Activated naive CD8-positive, alpha-beta T cell treated with anti-CD3 and anti-CD28 coated beads, Interleukin-2, amount 10 ng/mL, durations not matched to agents 7 days and 5 days (primary cell): ENCODE measurements at regions not wholly inside any gene's neighbourhood (a gene's known extent, or its start where the extent isn't known, plus 50 kb on each side); places are given as distances from the start of the nearest gene placed in this dataset.

Source experiments
- ATAC-seq: fragments of 150-1000 bp; cut with Tn5 transposase; one replicate; pipeline ENCODE4 v1.10.0; 2021; ENCODE audit warnings: low read depth, moderate library complexity
- POLR2A ChIA-PET: fragments of 350-600 bp; sonication (Branson Sonifier 250); formaldehyde crosslinking; loops from one replicate; lab custom pipeline; 2021; ENCODE audit warnings: antibody characterized with exemption; lab: Charles Lee
- DNase-seq: peaks from one replicate; pipeline ENCODE4 v3.0.0; 2021
- H3K27ac Mint-ChIP-seq: one replicate; pipeline ENCODE4 v1.8.0; 2022; ENCODE audit warnings: mild to moderate bottlenecking, mixed read lengths
- H3K27me3 Mint-ChIP-seq: one replicate; pipeline ENCODE4 v1.8.0; 2022; ENCODE audit warnings: mild to moderate bottlenecking, moderate library complexity, mixed read lengths
- H3K36me3 Mint-ChIP-seq: one replicate; pipeline ENCODE4 v1.8.0; 2021; ENCODE audit warnings: mild to moderate bottlenecking, mixed read lengths
- H3K4me1 Mint-ChIP-seq: one replicate; pipeline ENCODE4 v1.8.0; 2021; ENCODE audit warnings: mixed read lengths
- H3K4me3 Mint-ChIP-seq: one replicate; pipeline ENCODE4 v1.8.0; 2022; ENCODE audit warnings: mild to moderate bottlenecking, moderate library complexity, mixed read lengths
- H3K9me3 Mint-ChIP-seq: one replicate; pipeline ENCODE4 v1.8.0; 2021; ENCODE audit warnings: mixed read lengths

- Mint-ChIP-seq H3K9me3 (no peaks in the 10 kb centered on the region), H3K36me3 (no peaks in the 10 kb centered on the region), H3K27me3 (peaks cover 3% of the 10 kb centered on the region), H3K27ac (no peak overlapping the region), H3K4me3 (no peak overlapping the region), H3K4me1 (no peaks in the 10 kb centered on the region)
- ATAC-seq (no peak), DNase-seq (no peak)
- POLR2A ChIA-PET = no interaction called here
Measured at GRCh38 chr11:113540416-113541330, 65.5 kb upstream of the DRD2 start.

DNA sequence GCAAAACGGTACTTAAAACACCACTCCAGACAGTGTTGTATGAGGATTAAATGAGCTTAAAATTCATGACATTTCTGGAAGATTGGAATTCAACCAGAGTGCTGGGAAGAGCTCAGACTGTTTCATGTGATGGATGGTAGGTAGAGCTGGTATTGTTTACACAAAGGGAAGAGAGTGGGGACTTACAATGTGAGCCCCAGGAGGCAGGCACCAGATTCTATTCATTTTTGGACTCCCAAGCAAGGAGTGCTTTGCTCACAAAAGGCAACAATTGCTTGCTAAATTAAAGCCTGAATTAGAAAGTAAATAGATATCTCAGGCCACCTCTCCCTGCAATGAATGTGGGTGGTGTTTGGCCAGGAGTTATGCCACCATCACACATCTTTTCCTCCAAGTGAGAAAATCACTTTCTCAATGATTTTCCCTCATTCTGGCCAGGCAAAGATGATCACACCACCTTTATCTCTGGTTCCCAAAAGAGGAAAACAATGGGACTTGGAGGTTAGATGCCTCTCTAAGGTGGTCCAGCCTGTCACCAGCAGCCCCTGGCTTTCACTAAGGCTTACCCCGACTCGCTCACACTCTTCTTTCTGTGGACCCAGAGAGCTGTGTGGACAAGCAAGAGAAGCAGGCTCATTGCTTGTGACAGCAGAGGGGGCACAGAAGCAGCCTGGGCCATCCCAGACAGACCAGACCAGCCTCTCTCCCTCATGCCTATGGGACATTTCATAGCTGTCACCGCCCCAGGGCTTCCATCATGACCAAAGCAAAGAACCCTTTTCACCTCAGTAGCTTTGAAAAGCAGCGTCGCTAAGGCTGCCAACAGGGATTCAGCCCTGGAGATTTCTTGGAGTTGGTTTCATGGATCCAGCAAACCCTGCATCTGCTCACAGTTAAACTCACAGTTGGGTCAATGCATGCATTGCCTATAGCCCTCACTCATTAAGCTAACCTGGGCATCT lies 63.5 kb upstream of the DRD2 start:
- H3K9me3 Mint-ChIP-seq = no peaks in the 10 kb centered on the region
- no peak overlapping the region for H3K27ac Mint-ChIP-seq
- POLR2A ChIA-PET = no interaction called here

GRCh38 chr11:113534625-113535024 lies 59.4 kb upstream of the DRD2 start:
- ATAC-seq (no peak), DNase-seq (no peak)
- H3K4me3 Mint-ChIP-seq = no peak overlapping the region
- H3K27ac Mint-ChIP-seq = no peak overlapping the region
- no peaks in the 10 kb centered on the region for H3K36me3 Mint-ChIP-seq
- H3K4me1 Mint-ChIP-seq = no peaks in the 10 kb centered on the region
- POLR2A ChIA-PET = no interaction called here
- H3K27me3 Mint-ChIP-seq = peaks cover 18% of the 10 kb centered on the region
- H3K9me3 Mint-ChIP-seq = no peaks in the 10 kb centered on the region

More for the DNA sequence above, 63.5 kb upstream of the DRD2 start:
- Mint-ChIP-seq H3K27me3 (peaks cover 6% of the 10 kb centered on the region), H3K4me1 (no peaks in the 10 kb centered on the region), H3K4me3 (no peak overlapping the region), H3K36me3 (no peaks in the 10 kb centered on the region)
- ATAC-seq = no peak
- no peak for DNase-seq

DNA sequence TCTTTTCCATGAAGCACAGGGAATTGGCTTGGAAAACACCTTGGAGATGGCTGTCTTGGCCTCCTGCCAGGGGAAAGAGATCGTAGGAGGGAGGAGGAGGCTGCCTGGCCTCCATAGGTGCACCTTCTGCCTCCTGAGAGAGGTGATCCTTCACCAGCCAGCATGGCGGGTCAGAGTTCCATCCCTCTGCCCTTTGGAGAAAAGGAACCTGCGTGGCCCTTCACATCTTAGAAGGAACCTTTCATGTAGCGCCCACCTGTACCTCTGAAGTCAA lies 58.2 kb upstream of the DRD2 start:
- H3K36me3 Mint-ChIP-seq = no peaks in the 10 kb centered on the region
- no peaks in the 10 kb centered on the region for H3K4me1 Mint-ChIP-seq
- POLR2A ChIA-PET = no interaction called here
- ATAC-seq (no peak), DNase-seq (no peak)
- peaks cover 18% of the 10 kb centered on the region for H3K27me3 Mint-ChIP-seq
- no peak overlapping the region for H3K4me3 Mint-ChIP-seq
- H3K9me3 Mint-ChIP-seq = no peaks in the 10 kb centered on the region
- no peak overlapping the region for H3K27ac Mint-ChIP-seq

GRCh38 chr11:113532697-113533424 lies 57.7 kb upstream of the DRD2 start:
- ATAC-seq = no peak

GRCh38 chr11:113531575-113532451 lies 56.6 kb upstream of the DRD2 start:
- no peaks in the 10 kb centered on the region for H3K36me3 Mint-ChIP-seq
- H3K4me3 Mint-ChIP-seq = no peak overlapping the region
- ATAC-seq = no peak
- no peaks in the 10 kb centered on the region for H3K4me1 Mint-ChIP-seq
- DNase-seq = no peak
- peaks cover 22% of the 10 kb centered on the region for H3K27me3 Mint-ChIP-seq
- H3K27ac Mint-ChIP-seq = no peak overlapping the region
- no peaks in the 10 kb centered on the region for H3K9me3 Mint-ChIP-seq
- POLR2A ChIA-PET = no interaction called here

More at GRCh38 chr11:113532697-113533424, 57.7 kb upstream of the DRD2 start:
- no peaks in the 10 kb centered on the region for H3K9me3 Mint-ChIP-seq
- no peak overlapping the region for H3K4me3 Mint-ChIP-seq
- H3K36me3 Mint-ChIP-seq = no peaks in the 10 kb centered on the region
- no peak overlapping the region for H3K27ac Mint-ChIP-seq
- no peaks in the 10 kb centered on the region for H3K4me1 Mint-ChIP-seq
- POLR2A ChIA-PET = no interaction called here
- peaks cover 18% of the 10 kb centered on the region for H3K27me3 Mint-ChIP-seq
- peak; percentile 53 for DNase-seq

GRCh38 chr11:113531083-113531482 lies 55.9 kb upstream of the DRD2 start:
- POLR2A ChIA-PET = no interaction called here
- no peaks in the 10 kb centered on the region for H3K36me3 Mint-ChIP-seq
- no peak overlapping the region for H3K4me3 Mint-ChIP-seq

DNA sequence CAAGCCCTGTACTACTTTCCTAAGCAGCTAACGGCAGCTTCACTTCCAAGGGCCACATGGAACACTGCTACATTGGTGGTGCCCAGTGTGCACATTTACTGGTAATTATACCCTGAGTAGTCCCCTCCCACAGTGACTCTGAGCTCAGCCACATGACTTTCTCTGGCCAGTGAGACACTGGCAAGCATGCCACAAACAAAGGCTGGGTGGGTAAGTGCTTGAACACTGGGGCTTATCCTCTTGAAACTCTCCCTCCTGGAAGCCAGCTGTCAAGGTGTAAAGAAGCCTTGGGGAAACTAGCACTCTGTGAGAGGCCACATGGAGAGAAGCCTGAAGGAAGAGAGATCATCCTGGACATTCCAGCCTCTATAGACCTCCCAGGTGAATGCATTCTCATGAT lies 54.4 kb upstream of the DRD2 start:
- ATAC-seq = no peak
- H3K4me1 Mint-ChIP-seq = no peaks in the 10 kb centered on the region
- H3K4me3 Mint-ChIP-seq = no peak overlapping the region
- POLR2A ChIA-PET = no interaction called here
- no peaks in the 10 kb centered on the region for H3K9me3 Mint-ChIP-seq
- H3K27me3 Mint-ChIP-seq = peaks cover 25% of the 10 kb centered on the region
- H3K27ac Mint-ChIP-seq = no peak overlapping the region
- no peaks in the 10 kb centered on the region for H3K36me3 Mint-ChIP-seq
- no peak for DNase-seq

More at GRCh38 chr11:113531083-113531482, 55.9 kb upstream of the DRD2 start:
- Mint-ChIP-seq H3K4me1 (no peaks in the 10 kb centered on the region), H3K27ac (no peak overlapping the region), H3K27me3 (peaks cover 24% of the 10 kb centered on the region), H3K9me3 (no peaks in the 10 kb centered on the region)
- ATAC-seq (no peak), DNase-seq (no peak)

GRCh38 chr11:113528982-113529381 lies 53.8 kb upstream of the DRD2 start:
- peaks cover 21% of the 10 kb centered on the region for H3K27me3 Mint-ChIP-seq
- H3K9me3 Mint-ChIP-seq = no peaks in the 10 kb centered on the region
- H3K36me3 Mint-ChIP-seq = no peaks in the 10 kb centered on the region
- H3K4me3 Mint-ChIP-seq = no peak overlapping the region
- DNase-seq (no peak), ATAC-seq (no peak)
- H3K4me1 Mint-ChIP-seq = no peaks in the 10 kb centered on the region
- POLR2A ChIA-PET = no interaction called here
- no peak overlapping the region for H3K27ac Mint-ChIP-seq

GRCh38 chr11:113526521-113526920 lies 51.3 kb upstream of the DRD2 start:
- Mint-ChIP-seq H3K27ac (no peak overlapping the region), H3K9me3 (no peaks in the 10 kb centered on the region), H3K36me3 (no peaks in the 10 kb centered on the region), H3K4me1 (no peaks in the 10 kb centered on the region), H3K27me3 (peaks cover 21% of the 10 kb centered on the region), H3K4me3 (no peak overlapping the region)
- ATAC-seq (no peak), DNase-seq (no peak)
- POLR2A ChIA-PET = no interaction called here
